Liver (tissue), 8 donors: ENCODE measurements at regions not wholly inside any gene's neighbourhood (a gene's known extent, or its start where the extent isn't known, plus 50 kb on each side); places are given as distances from the start of the nearest gene placed in this dataset.

Experiments used
- DNase-seq: peaks from one replicate; pipeline ENCODE4 v3.0.0-alpha.2; 2017; ENCODE audit warnings: low spot score
- H3K27ac ChIP-seq, 2 donors: one replicate each; pipeline ENCODE4 v1.7.0; 2013; ENCODE audit warnings: inconsistent platforms in 2 of 2, low read length in 2 of 2, control low read depth in 1 of 2, low read depth in 1 of 2, mild to moderate bottlenecking in 1 of 2
- H3K27me3 ChIP-seq, 4 donors: one replicate each; pipeline versions ENCODE4 v1.6.1 to v1.7.0; 2013; ENCODE audit warnings: low read length in 3 of 4, inconsistent platforms in 1 of 4, mild to moderate bottlenecking in 1 of 4, moderate library complexity in 1 of 4; ENCODE audit not compliant: control insufficient read depth in 4 of 4, insufficient read depth in 4 of 4
- H3K36me3 ChIP-seq, 4 donors: one replicate each; pipeline versions ENCODE4 v1.6.1 to v1.7.0; 2013; ENCODE audit warnings: low read length in 3 of 4, mild to moderate bottlenecking in 3 of 4, low read depth in 1 of 4, moderate library complexity in 1 of 4; ENCODE audit not compliant: control insufficient read depth in 4 of 4, insufficient read depth in 3 of 4
- H3K4me1 ChIP-seq, 4 donors: one replicate each; pipeline versions ENCODE4 v1.6.1 to v1.7.0; 2013; ENCODE audit warnings: low read length in 3 of 4, mild to moderate bottlenecking in 3 of 4, moderate library complexity in 1 of 4; ENCODE audit not compliant: control insufficient read depth in 4 of 4, insufficient read depth in 4 of 4
- H3K4me3 ChIP-seq, 3 donors: one replicate each; pipeline versions ENCODE4 v1.6.1 to v1.7.0; 2013; ENCODE audit warnings: low read length in 3 of 3, control low read depth in 1 of 3, low read depth in 1 of 3, mild to moderate bottlenecking in 1 of 3
- H3K9ac ChIP-seq, 2 donors: one replicate each; pipeline ENCODE4 v1.7.0; 2013; ENCODE audit warnings: low read length in 2 of 2, mild to moderate bottlenecking in 2 of 2, moderate library complexity in 2 of 2, control low read depth in 1 of 2, low read depth in 1 of 2
- H3K9me3 ChIP-seq, 4 donors: one replicate each; pipeline versions ENCODE4 v1.6.1 to v1.7.0; 2013; ENCODE audit warnings: low read length in 3 of 4; ENCODE audit not compliant: control insufficient read depth in 4 of 4
- FOXA1 ChIP-seq: IDR thresholded peaks from 2 replicates; pipeline ENCODE4 v1.6.1; 2016; ENCODE audit warnings: antibody characterized with exemption
- FOXA2 ChIP-seq: IDR thresholded peaks from 2 replicates; pipeline ENCODE4 v1.6.1; 2016; ENCODE audit warnings: antibody characterized with exemption
- GABPA ChIP-seq, 2 donors: IDR thresholded peaks in 1 of 2; conservative IDR thresholded peaks in 1 of 2; 2 replicates each; pipeline ENCODE4 v1.6.1; 2016; ENCODE audit warnings: antibody characterized with exemption in 2 of 2, mild to moderate bottlenecking in 1 of 2, moderate library complexity in 1 of 2
- HNF4A ChIP-seq, 2 donors: conservative IDR thresholded peaks; 2 replicates each; pipeline ENCODE4 v1.6.1; 2016; ENCODE audit warnings: antibody characterized with exemption in 2 of 2, mild to moderate bottlenecking in 2 of 2
- HNF4G ChIP-seq: IDR thresholded peaks from 2 replicates; pipeline ENCODE4 v1.6.1; 2016; ENCODE audit warnings: antibody characterized with exemption
- JUND ChIP-seq, 2 donors: IDR thresholded peaks; 2 replicates each; pipeline ENCODE4 v1.6.1; 2016; ENCODE audit warnings: antibody characterized with exemption in 2 of 2
- NR2F2 ChIP-seq: IDR thresholded peaks from 2 replicates; pipeline ENCODE4 v1.6.1; 2016; ENCODE audit warnings: antibody characterized with exemption
- RAD21 ChIP-seq, 2 donors: IDR thresholded peaks; 2 replicates each; pipeline ENCODE4 v1.6.1; 2016; ENCODE audit warnings: antibody characterized with exemption in 2 of 2, mild to moderate bottlenecking in 2 of 2
- RXRA ChIP-seq, 2 donors: IDR thresholded peaks; 2 replicates each; pipeline ENCODE4 v1.6.1; 2017 to 2018; ENCODE audit warnings: antibody characterized with exemption in 2 of 2, mild to moderate bottlenecking in 1 of 2
- SP1 ChIP-seq: IDR thresholded peaks from 2 replicates; pipeline ENCODE4 v1.6.1; 2018; ENCODE audit warnings: antibody characterized with exemption, mild to moderate bottlenecking
- TAF1 ChIP-seq: conservative IDR thresholded peaks from 2 replicates; pipeline ENCODE4 v1.6.1; 2016; ENCODE audit warnings: antibody characterized with exemption, mild to moderate bottlenecking
- YY1 ChIP-seq: IDR thresholded peaks from 2 replicates; pipeline ENCODE4 v1.6.1; 2016; ENCODE audit warnings: antibody characterized with exemption, mild to moderate bottlenecking
- WGBS: extraction: QIAGEN DNeasy Blood & Tissue Kit; methylation state at CpG from one replicate; pipeline ENCODE4 v1.1.7; 2013; 5-methylcytosine and 5-hydroxymethylcytosine counted together
- TF ChIP-seq, protein P1 (sequence below): IDR thresholded peaks from 2 replicates; pipeline ENCODE4 v1.6.1; 2016; ENCODE audit warnings: antibody characterized with exemption, mild to moderate bottlenecking
- TF ChIP-seq, protein P2 (sequence below): IDR thresholded peaks from 2 replicates; pipeline ENCODE4 v1.6.1; 2016; ENCODE audit warnings: antibody characterized with exemption
- TF ChIP-seq, protein P3 (sequence below): IDR thresholded peaks from 2 replicates; pipeline ENCODE4 v1.6.1; 2016; ENCODE audit warnings: antibody characterized with exemption
- TF ChIP-seq, protein P4 (sequence below): fragments of 150-350 bp; IDR thresholded peaks from 2 replicates; pipeline ENCODE4 v1.5.1; 2017; ENCODE audit warnings: improper control_type of control experiment, low read depth, low read length; ENCODE audit not compliant: missing input control
- TF ChIP-seq, protein P5 (sequence below): IDR thresholded peaks from 2 replicates; pipeline ENCODE4 v1.6.1; 2016; ENCODE audit warnings: antibody characterized with exemption
- donor health status: healthy.
- donor health status: healthy.
- donor health status: healthy.
- donor health status: healthy.
- donor health status: healthy.

DNA sequence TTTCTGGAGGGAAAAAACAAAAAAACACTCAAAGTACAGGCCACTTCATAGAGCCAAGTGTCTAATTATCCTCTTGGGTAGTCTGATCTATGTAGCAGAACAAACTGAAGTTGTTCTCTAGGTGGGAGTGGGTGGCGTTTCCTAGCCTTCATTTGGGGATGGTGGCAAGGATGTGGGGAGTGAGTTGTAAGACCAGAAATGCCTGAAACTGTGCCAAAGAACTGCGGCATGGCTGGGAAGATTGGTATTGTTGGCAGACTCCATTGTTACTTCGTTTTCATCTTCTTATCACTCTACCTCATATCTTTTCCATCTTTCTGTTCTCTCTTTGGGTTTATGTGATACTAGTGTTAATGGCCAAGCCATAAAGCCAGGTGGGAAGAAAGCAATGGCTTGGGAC, 177.3 kb upstream of the DDHD1 start:
- no peak overlapping the region for H3K9ac ChIP-seq
- no peaks in the 10 kb centered on the region for H3K27me3 ChIP-seq
- H3K27ac ChIP-seq: no peak overlapping the region
- no peak overlapping the region for H3K4me3 ChIP-seq
- TF ChIP-seq NR2F2: no peak
- TF ChIP-seq, protein P1, sequence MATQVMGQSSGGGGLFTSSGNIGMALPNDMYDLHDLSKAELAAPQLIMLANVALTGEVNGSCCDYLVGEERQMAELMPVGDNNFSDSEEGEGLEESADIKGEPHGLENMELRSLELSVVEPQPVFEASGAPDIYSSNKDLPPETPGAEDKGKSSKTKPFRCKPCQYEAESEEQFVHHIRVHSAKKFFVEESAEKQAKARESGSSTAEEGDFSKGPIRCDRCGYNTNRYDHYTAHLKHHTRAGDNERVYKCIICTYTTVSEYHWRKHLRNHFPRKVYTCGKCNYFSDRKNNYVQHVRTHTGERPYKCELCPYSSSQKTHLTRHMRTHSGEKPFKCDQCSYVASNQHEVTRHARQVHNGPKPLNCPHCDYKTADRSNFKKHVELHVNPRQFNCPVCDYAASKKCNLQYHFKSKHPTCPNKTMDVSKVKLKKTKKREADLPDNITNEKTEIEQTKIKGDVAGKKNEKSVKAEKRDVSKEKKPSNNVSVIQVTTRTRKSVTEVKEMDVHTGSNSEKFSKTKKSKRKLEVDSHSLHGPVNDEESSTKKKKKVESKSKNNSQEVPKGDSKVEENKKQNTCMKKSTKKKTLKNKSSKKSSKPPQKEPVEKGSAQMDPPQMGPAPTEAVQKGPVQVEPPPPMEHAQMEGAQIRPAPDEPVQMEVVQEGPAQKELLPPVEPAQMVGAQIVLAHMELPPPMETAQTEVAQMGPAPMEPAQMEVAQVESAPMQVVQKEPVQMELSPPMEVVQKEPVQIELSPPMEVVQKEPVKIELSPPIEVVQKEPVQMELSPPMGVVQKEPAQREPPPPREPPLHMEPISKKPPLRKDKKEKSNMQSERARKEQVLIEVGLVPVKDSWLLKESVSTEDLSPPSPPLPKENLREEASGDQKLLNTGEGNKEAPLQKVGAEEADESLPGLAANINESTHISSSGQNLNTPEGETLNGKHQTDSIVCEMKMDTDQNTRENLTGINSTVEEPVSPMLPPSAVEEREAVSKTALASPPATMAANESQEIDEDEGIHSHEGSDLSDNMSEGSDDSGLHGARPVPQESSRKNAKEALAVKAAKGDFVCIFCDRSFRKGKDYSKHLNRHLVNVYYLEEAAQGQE: no peak
- TF ChIP-seq GABPA (IDR thresholded peaks at IDR 0.05 in 1 of 2, conservative IDR thresholded peaks at IDR 0.05 in 1 of 2): no peak
- TF ChIP-seq, protein P2, sequence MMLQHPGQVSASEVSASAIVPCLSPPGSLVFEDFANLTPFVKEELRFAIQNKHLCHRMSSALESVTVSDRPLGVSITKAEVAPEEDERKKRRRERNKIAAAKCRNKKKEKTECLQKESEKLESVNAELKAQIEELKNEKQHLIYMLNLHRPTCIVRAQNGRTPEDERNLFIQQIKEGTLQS: no peak
- no peak for TF ChIP-seq JUND (IDR thresholded peaks at IDR 0.05)
- TF ChIP-seq TAF1: no peak
- TF ChIP-seq, protein P3, sequence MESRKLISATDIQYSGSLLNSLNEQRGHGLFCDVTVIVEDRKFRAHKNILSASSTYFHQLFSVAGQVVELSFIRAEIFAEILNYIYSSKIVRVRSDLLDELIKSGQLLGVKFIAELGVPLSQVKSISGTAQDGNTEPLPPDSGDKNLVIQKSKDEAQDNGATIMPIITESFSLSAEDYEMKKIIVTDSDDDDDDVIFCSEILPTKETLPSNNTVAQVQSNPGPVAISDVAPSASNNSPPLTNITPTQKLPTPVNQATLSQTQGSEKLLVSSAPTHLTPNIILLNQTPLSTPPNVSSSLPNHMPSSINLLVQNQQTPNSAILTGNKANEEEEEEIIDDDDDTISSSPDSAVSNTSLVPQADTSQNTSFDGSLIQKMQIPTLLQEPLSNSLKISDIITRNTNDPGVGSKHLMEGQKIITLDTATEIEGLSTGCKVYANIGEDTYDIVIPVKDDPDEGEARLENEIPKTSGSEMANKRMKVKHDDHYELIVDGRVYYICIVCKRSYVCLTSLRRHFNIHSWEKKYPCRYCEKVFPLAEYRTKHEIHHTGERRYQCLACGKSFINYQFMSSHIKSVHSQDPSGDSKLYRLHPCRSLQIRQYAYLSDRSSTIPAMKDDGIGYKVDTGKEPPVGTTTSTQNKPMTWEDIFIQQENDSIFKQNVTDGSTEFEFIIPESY: no peak
- TF ChIP-seq RAD21 (IDR thresholded peaks at IDR 0.05): no peak
- TF ChIP-seq, protein P4, sequence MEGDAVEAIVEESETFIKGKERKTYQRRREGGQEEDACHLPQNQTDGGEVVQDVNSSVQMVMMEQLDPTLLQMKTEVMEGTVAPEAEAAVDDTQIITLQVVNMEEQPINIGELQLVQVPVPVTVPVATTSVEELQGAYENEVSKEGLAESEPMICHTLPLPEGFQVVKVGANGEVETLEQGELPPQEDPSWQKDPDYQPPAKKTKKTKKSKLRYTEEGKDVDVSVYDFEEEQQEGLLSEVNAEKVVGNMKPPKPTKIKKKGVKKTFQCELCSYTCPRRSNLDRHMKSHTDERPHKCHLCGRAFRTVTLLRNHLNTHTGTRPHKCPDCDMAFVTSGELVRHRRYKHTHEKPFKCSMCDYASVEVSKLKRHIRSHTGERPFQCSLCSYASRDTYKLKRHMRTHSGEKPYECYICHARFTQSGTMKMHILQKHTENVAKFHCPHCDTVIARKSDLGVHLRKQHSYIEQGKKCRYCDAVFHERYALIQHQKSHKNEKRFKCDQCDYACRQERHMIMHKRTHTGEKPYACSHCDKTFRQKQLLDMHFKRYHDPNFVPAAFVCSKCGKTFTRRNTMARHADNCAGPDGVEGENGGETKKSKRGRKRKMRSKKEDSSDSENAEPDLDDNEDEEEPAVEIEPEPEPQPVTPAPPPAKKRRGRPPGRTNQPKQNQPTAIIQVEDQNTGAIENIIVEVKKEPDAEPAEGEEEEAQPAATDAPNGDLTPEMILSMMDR: no peak
- no peak for TF ChIP-seq RXRA (IDR thresholded peaks at IDR 0.05)
- TF ChIP-seq SP1: no peak
- DNase-seq: no peak
- H3K9me3 ChIP-seq: no peaks in the 10 kb centered on the region
- WGBS: 85% methylated on average over 3 of the region's 3 CpGs
- no peaks in the 10 kb centered on the region for H3K4me1 ChIP-seq
- H3K36me3 ChIP-seq: no peaks in the 10 kb centered on the region

DNA sequence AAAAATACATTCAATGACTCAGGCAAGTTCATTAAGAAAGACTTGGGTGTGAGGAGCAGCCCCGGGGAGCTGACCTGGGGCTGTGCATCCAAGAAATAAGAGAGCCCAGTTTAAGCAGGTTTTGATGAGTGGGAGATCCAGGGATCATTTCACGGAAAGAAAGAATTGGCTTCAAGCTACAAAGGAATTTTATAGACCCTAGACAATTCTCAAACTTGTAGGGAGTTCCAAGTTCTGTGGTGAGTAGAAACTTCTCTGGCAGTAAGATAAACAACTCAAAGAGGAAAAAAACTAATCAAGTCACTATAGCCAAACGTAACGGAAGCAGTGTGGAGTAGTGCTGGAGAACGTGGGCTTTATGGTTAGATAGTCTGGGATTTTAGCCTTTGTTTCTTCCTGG, 175.7 kb upstream of the DDHD1 start:
- no peaks in the 10 kb centered on the region for H3K36me3 ChIP-seq
- WGBS: 84% methylated on average over 5 of the region's 5 CpGs
- no peak for DNase-seq
- H3K4me1 ChIP-seq: no peaks in the 10 kb centered on the region
- H3K4me3 ChIP-seq: no peak overlapping the region
- no peaks in the 10 kb centered on the region for H3K27me3 ChIP-seq
- H3K9ac ChIP-seq: no peak overlapping the region
- H3K9me3 ChIP-seq: no peaks in the 10 kb centered on the region
- no peak overlapping the region for H3K27ac ChIP-seq
- no peak for TF ChIP-seq YY1
- TF ChIP-seq, protein P1: no peak
- no peak for TF ChIP-seq TAF1
- no peak for TF ChIP-seq JUND (IDR thresholded peaks at IDR 0.05)
- no peak for TF ChIP-seq FOXA2
- no peak for TF ChIP-seq NR2F2
- TF ChIP-seq, protein P5, sequence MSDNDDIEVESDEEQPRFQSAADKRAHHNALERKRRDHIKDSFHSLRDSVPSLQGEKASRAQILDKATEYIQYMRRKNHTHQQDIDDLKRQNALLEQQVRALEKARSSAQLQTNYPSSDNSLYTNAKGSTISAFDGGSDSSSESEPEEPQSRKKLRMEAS: no peak
- no peak for TF ChIP-seq HNF4G
- TF ChIP-seq, protein P3: no peak
- TF ChIP-seq, protein P2: no peak
- no peak for TF ChIP-seq HNF4A (conservative IDR thresholded peaks at IDR 0.05)
- TF ChIP-seq RAD21 (IDR thresholded peaks at IDR 0.05): no peak
- TF ChIP-seq FOXA1: no peak
